Stimulated activated CD4-positive, alpha-beta T cell treated with anti-CD3 and anti-CD28 coated beads, Interleukin-1b, Interleukin-23, amount 100 ng/mL, for 1 hour (primary cell): ENCODE measurements at regions not wholly inside any gene's neighbourhood (a gene's known extent, or its start where the extent isn't known, plus 50 kb on each side); places are given as distances from the start of the nearest gene placed in this dataset.
"Not testable (repeated sequence)": the region's sequence is repeated elsewhere in the genome, so short reads cannot be mapped to it uniquely, and the experiment has no call there.

Source experiments
- DNase-seq, 2 donors: peaks; one replicate each; pipeline ENCODE4 v3.0.0-alpha.2; 2020; ENCODE audit warnings: low read depth in 2 of 2

DNA sequence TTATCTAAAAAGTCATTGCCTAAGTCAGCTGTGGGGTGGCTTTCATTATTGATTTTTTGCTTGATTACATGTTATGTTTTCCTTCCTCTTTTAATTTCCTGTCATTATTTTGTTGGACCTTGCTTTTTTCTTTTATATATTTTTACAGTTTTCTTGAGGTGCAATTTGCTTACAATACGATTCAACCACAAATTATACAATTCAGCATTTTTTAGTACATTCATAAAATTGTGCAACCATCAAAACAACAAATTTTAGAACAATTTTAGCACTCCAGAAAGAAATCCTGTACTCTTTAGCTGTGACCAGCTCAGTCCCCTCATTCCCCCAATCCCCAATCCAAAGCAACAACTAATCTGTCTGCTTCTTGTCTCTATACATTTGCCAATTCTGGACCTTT lies 608.9 kb downstream of the C6orf118 start:
- DNase-seq, result no peak

DNA sequence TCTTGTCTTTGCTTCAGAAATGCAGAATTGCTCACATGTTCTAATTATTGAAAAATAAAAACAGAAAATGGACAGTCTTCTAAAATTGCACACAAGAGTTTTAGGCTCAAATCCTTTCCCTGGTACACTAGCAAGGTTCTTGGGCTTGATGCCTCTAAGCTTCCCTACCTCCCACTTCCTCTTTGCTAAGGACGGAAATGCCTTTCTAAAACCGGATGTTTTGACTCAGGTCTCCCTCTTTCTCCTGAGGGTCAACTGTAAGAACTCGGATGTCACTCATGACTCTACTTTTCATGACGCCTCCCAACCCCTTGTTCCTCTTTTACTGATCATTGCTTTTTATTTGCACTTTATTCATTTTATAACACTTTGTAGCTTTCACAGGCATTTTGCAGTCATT lies 613.5 kb downstream of the C6orf118 start:
- DNase-seq, result no peak

DNA sequence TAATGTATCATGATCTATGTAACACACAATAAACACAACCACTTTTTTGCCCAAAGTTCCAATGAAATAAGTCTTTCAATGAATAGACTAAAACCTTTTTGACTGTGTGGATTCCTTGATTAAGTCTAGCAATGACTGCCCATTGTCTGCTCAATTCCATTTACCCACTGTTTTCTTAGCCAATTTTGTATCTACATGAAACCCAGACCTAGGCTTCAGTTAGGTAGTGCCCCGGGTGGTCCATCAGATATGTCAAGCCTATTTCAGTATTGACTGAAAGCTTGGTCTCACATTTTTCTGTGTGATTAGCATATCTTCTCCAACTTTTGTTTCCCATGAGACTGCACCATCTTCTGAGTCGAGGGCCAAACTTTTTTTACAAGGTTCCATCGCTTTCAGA lies 615.0 kb downstream of the C6orf118 start:
- DNase-seq, result no peak

DNA sequence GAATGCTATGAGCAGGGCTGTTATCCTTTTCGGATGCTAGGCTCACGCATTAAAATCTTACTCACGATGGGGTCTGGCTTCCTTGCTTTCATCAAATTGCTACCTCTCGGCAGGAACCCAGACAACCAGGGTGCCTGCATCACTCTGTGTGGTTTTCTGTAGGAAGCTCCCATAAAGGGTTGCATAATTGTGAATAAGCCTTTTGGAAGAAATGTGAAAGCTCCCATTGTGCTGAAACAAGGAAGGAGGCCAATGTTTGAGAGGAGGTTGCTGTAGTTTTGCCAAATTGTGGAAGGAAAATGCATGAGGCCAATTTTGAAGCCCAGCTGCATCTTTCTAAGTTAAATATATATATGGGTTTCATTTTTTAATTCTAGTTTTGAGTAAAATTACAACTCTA lies 615.5 kb downstream of the C6orf118 start:
- no peak for DNase-seq

DNA sequence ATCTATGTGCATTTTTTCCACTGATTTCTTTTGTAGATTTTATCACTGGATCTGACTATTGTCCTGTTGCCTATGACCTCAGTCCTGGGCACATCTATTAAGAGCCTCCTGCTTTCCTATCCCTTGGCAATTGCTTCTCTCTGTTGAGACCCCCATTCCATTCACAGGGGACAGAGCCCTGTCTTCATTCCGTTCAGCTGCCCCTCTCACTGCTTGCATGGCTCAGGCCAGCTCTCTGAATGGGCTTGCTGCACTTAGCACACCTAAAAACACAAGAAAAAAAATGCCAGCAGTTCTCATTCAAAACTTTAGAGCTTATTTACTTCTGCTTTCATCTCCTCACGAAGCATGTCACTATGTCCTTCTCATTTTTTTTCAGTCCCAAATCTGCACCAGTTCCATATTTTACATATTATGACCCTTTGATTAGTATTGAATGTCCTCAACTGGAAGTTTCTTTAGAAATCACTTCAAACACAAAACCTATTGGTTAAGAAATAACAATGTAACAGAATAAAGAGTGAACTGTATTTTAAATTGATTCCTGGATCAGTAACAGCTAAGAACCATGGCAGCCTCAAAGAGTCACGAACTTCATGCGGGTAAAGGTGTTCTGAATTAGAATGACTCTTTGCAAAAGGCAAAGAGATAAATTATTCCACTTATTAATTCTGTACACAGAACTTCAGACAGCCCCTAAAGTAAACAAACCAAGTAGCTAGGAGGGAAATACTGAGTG lies 616.5 kb downstream of the C6orf118 start:
- DNase-seq, result no peak

DNA sequence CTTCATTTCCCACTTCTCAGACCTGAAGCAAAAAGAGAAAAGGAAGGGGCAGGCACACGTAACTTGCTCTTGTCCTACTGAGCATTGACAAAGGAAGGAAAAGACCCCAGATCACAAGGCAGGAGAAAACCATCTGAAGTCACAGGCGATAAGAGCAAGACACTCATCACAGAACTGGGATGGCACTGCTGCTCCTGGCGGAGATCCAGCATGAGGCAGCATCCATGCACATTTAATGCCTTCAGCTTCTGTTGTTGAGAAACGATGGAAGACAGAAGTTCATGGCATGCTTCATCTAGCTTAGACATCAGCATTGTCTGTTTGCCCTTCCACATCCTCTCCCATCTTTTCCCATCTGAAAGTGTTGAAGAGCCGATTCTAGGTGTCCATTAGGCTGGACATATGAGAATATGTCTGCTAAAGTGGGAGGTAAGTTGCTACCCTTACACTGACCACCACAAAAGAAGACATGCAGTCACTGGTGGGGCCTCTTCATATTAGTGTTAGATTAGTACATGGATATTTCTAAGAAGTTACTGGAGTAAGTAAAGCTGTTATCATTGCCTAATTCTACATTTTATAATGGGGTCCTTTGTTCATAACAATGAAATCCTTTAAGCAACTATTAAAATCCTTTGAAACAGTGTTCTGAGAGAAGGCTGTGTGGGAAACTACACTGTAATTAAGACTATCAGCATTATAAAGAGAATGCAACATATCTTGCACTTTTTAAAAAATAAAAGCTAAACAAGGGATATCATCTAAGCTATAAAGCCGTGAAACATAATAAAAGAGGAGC lies 618.5 kb downstream of the C6orf118 start:
- DNase-seq, result no peak

DNA sequence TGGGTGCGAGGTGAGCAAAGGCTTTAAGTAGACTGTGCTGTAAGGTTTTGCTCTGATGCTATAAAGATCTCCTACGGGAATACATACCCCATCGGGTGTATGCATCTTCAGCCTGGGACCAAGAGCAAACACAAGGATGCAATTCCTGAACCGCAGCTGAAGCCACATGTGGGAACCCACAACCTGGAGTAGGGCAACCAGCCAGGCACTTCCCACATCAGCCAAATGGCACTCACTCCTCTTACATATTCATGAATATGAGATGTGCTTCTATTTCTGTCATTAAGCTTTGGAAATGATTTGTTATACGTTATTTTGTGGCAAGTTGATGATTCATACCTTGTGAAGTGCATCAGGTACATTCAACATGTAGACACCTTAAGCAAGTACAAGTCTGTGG lies 619.2 kb downstream of the C6orf118 start:
- DNase-seq, result no peak

DNA sequence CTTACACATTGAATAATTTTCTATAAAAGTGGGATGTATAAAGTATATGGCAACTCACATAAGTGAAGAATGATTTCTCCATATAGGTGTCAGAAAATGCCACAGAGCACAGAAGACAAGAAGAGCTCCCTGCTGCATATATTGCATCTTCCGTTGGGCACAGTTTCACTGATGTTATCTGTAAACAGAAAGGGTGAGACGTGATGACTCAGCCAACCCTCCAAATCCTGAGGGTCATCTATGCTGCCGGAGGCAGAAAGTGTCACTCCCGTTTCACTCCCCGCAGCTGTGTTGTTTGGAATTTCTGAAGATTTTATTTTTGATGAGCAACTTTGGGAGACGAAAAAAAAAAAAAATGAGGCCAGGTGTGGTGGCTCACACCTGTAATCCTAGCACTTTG lies 644.1 kb downstream of the C6orf118 start:
- no peak for DNase-seq

DNA sequence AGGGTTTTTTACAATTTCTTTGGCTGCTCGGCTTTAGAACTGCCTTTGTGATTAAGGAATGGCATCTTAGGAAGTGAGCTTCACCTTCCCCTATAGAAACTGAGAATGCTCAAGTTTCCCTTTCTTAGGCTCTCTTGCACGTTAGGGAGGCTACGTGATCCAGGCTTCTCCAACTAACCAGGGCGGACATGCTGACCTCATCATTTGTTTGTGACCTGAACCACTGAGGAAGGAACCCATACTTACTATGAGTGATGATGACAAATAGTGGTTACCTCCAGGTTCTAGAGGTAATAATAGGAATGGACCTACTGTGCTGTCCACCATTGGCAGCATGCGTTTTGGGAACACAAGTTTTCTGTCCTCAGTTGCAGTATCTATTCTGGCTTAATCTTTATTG lies 645.8 kb downstream of the C6orf118 start:
- no peak for DNase-seq

DNA sequence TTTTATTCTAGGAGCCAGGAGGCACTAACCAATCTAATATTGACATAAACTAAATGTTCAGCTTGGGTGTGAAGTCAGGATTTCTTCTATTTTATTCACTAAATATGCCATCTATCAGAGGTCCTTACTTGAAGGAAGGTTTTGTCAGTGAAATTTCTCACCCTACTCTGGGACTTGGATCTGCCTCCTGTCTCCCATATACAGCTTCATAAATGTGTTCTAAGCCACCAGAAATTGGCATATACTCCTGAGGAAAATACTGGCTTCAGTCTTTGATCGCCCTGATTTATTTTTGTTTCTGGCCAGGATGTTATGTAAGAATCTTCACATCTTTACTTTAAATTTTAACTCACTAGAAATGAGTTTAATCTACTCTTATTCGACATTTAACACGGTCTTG lies 647.7 kb downstream of the C6orf118 start:
- no peak for DNase-seq

DNA sequence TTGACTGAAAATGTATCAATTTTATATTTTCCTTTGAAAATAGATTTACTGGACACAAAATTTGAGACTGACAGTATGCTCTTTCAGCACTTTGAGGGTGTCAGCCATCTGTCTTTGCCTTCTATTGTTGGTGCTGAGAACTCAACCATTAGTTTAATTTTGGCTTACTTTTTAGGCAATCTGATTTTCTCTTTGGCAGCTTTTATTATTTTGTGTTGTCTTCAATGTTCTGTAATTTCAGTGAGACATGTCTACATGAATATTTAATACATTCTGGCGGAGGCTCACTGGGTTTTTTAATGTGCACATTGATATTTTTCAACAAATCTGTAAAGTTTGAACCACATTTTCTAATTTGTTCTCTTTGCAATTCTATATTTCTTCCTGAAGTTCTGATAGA lies 648.6 kb downstream of the C6orf118 start:
- no peak for DNase-seq

DNA sequence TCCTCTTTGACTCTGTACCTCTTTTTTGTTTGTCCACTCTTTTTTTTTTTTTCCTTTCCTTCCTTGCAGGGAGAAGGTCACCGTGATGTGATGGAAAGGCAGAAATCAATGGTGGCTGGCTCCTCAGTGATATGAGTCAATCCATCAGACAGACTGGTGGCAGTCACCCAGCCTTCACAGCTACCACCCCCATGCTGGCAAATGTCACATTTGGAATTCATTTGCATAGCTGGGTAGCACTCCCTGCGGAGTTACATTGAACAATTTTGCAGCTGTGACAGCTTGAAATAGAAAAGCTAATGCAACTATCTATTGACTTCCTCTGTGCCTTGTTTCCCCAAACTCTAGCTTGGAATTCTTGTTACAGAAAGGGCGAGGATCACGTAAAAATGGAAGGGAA lies 668.4 kb downstream of the C6orf118 start:
- DNase-seq, result no peak

DNA sequence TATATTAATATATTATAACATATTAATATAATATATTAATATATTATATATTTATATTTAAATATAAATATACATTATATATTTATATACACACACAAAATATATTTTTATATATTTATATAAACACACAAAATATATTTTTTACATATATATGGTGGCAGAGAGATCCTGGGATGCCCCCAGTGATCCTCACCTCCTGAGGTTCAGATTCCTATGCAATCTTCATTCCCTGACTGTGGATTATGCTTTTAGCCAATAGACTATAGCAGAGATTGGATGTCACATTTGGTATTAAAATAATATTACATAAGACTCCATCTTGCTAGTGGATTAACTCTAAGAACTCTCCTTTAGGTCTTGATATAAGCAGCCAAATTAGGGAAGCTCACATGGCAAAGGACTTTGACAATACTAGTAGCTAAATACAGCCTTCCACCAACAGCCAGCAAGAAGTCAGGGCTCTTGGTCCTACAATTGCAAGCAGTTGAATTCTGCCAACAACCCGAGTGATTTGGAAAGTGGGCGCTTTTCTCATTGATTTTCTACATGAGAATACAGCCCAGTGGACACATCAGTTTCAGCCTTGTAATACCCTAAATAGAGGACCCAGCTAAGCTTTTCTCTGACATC lies 681.0 kb downstream of the C6orf118 start:
- DNase-seq, result no peak

DNA sequence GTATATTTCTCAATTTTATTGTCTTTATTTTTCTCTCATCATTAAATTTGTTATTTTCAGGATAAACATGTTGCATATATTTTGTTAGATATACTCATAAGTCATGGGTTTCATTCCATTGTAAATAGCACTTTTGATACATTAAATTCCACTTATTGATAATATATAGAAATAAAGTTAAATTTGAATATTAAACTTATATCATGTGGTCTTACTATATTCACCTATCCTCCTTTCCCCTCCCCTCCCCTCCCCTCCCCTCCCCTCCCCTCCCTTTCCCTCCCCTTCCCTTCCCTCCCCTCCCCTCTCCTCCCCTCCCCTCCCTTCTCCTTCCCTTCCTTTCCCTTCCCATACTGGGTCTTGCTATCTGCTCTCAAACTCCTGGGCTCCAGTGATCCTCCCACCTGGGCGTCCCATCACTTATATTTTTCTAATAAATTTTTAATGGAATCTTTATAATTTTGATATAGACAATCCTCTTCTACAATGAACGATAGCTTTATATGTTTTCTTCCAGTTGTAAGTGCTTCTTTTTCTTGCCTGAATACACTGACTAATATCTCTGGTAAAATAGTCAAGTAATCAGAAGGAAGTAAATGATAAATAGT lies 692.4 kb downstream of the C6orf118 start:
- DNase-seq, result no peak

DNA sequence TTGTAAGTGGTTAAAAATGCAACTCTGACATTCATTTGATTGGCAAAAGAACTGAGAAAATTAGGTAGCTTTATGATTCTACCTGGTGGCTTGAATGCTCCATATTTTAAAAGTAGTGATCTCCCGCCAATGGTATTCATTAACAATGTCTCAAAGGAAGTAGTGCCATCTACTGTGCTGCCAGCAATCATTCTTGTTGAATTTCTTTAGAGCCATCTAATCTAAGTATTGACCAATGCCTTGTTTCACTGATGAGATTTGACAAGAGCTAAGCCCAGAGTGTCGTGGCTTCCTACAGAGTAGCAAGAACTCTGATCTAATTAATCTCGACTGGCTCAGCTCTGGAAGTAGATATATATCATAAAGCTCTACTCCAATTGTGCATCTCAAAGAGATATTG lies 696.7 kb downstream of the C6orf118 start:
- DNase-seq, result no peak

DNA sequence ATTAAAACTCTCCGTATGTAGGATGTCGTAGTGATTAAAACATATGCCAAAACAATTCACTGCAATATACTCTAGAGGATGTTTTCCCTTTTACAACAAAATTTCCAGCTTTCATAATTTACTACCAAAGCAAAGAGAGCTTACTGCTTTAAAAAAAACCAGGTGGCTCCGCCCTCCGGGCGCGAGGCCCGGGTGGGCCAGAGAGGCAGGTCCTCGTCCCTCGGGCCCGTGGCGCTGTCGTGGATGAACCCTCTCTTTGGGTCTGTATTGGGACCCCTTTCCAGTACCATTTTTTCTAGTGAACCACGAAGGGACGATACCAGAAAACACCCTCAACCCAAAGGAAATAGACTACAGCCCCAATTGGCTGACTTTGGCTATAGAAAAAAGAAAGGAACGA lies 698.5 kb downstream of the C6orf118 start:
- DNase-seq, result not testable (repeated sequence)

DNA sequence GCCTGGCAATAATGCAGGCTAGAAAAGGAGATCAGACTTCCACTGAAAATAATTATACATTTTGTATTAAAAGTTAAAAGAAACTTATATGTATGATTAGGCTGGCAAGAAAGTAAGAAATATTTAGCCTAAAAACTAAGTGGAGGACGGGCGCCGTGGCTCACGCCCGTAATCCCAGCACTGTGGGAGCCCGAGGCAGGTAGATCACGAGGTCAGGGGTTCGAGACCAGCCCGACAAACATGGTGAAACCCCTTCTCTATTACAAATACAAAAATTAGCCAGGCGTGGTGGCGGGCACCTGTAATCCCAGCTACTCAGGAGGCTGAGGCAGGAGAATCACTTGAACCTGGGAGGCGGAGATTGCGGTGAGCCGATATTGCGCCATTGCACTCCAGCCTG lies 707.0 kb downstream of the C6orf118 start:
- DNase-seq, result not testable (repeated sequence)

DNA sequence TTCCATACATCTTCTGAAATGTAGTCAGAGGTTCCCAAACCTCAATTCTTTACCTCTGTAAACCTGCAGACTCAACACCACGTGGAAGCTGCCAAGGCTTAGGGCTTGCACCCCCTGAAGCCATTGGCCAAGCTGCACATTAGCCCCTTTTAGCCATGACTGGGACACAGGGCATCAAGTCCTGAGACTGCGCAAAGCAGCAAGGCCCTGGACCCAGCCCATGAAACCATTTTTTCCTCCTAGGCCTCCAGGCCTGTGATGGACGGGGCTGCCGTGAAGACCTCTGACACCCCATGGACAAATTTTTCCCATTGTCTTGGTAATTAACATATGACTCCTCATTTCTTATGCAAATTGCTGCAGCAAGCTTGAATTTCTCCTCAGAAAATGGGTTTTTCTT lies 727.8 kb downstream of the C6orf118 start:
- DNase-seq, result no peak

DNA sequence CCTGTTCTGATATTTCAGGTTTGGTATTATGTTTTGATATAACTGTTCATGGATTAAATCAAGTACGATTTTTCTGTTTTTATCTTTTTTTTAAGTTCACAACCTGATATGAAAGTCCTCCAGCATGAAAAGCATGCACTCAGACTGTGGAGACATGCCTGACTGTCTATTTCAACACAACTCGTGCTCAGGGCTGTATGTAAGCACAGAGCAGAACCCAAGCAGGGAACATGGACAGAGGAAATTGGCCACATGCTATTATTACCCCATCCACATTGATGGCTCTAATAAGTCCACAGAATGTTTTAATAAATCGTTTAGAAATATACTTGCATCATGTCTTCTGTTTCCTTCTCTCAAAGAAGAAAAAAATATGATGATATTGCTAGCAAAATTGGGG lies 730.4 kb downstream of the C6orf118 start:
- DNase-seq, result no peak

DNA sequence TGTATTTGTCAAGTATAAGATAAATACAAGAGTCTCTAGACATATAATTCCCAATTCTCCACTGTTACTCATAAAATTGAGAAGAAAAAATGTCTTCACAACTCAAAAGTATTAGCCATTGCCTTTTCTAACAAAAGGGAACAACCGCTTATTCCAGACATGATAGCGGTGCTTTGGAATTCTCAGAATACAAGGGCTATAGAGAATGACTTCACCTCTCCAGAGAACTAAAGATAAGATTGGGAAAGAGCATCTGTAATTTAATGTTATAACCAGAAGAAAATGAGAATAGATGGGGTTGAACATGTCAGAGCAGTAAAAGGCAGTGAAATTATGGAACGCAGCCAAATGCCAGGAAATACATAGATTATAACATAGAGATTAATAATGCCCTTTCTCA lies 730.8 kb downstream of the C6orf118 start:
- DNase-seq, result no peak

DNA sequence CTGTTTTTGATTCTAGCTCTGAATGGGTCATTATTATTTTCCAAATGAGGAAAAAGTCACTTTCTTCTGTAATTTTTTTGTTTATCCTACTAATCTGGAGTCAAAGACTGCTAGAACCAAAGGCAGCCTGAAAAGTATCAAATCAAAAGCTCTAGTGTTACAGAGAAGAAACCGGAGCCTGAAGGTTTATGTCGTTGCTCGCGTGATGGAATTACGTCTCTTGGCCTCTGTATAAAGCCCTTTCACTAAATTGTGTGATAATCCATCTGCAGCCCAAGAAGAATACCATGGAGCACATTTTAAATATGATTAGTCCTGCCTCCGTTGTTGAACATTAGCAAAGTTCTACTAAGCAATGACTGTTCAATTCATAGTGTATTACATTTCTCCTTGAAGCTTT lies 738.6 kb downstream of the C6orf118 start:
- DNase-seq, result no peak

DNA sequence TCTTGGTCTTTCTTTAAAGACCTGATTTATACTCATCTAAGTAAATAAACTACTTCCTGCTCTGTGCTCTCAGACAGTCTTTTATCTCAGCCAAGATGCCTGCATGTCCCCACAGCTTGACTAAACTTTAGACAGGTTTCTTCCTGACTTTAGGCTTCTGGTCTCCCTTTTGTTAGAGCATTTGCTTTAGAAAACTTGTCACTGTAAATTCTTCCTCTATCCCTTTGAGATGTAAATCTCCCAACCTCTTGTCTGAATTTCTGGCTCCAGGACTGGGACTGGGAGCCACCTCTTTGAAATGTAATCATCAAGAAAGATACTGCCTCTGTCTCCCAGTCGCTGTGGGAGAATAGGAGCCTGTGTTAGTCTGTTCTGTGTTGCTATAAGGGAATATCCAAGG lies 739.9 kb downstream of the C6orf118 start:
- DNase-seq, result no peak

DNA sequence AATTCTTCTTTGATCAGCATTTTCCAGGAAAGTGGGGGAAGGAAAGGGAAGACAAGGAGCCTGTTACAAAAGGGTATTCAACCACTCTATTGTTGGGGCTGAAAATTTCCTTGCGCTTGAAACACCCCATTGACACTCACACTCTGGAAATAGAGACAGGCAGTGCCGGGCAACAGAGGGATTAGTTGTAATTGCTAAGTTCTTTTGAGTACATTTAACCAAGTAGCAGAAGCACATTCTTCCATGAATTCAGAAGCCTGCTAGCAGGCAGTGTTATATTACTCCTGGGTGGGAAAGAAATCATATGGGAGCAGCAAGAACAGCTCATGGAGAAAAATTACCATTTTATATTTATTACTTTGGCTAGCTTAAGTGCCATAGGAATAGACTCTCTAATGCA lies 745.5 kb downstream of the C6orf118 start:
- DNase-seq, result no peak
